GM18519 (cell line): ENCODE measurements at regions not wholly inside any gene's neighbourhood (a gene's known extent, or its start where the extent isn't known, plus 50 kb on each side); places are given as distances from the start of the nearest gene placed in this dataset.

Experiments used
- ATAC-seq: cut with Tn5 transposase; IDR thresholded peaks from one replicate; pipeline ENCODE4 v1.9.1; 2021; ENCODE audit warnings: mild to moderate bottlenecking, moderate library complexity; ENCODE audit not compliant: unreplicated experiment, low FRiP score

DNA sequence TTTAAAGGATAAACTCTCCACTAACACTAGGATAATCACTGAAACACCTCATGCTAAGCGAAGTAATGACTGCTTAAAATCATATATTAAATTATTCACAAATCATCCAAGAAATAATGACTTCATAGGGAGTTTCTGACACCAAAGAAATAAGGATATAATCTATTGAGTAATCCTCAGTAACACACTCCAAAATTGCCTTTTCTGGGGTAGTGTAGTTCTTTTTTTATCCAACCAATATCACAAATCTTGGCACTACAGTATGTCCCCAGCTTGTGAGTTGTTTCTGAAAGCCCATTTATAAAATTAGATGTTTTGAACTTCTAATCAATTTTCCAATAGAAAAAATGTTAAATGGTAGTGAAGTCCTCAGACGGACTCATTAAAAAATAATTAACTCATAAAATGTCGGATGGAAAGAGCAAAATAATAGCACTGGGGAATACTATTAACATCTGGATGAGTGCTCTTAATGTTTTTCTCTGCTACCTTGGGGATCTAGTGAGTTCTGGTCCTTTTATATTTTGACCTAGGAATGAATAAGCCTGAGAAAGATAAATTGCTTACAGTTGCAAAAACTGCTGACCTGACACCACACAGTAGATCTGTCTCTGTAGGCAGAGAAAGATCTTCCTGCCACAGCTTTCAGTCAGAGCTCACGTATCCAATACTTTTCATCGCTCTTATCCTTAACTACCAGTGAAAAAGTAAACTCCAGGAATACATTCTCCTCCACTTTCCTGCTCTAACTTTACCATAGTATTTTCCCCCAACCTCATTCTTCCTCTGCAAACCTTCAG, 618.5 kb upstream of the ANKRD30A start:
- no peak for ATAC-seq

- no peak for ATAC-seq
Observed at GRCh38 chr10:36506261-36506660, 619.1 kb upstream of the ANKRD30A start.

GRCh38 chr10:36504758-36505157, 620.6 kb upstream of the ANKRD30A start:
- no peak for ATAC-seq

DNA sequence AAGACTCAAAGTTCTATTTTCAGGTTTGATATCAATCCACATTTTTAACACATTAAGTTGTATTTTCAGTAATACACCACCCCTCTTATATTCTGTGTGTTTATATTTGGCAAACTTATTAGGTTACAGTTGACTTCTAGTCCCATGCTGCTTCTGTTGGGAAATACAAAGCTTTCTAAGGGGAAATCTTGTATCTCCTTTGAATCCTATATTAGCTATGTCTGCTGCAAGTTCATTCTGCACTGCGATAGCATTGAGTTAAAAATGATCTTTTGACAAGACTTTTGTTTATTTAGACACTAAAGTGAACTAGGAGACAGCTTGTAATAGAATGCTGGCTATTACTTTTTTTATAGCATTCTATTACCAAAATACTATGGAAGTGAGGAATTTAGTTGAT, 625.1 kb upstream of the ANKRD30A start:
- ATAC-seq: no peak

- no peak for ATAC-seq
Observed at GRCh38 chr10:36499693-36500092, 625.7 kb upstream of the ANKRD30A start.

DNA sequence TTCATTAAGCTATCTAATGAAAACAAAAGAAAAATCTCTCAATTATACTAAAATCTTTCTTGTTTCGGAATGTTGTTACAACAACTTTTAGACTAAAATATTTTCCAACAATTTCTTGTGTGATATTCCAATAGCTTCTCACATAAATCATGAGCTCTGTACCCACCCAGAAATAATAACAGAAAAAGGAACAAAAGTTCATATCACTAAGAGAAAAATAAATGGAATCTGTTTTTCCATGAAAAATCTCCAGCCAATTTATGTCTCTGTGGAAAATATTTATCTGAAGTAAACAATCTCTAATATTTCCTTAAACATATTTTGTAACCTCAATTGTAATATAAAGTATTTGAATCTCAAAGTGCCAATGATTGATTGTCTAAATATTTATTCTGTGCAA, 628.6 kb upstream of the ANKRD30A start:
- ATAC-seq: no peak

- ATAC-seq: no peak
Observed at GRCh38 chr10:36494371-36494770, 631.0 kb upstream of the ANKRD30A start.

DNA sequence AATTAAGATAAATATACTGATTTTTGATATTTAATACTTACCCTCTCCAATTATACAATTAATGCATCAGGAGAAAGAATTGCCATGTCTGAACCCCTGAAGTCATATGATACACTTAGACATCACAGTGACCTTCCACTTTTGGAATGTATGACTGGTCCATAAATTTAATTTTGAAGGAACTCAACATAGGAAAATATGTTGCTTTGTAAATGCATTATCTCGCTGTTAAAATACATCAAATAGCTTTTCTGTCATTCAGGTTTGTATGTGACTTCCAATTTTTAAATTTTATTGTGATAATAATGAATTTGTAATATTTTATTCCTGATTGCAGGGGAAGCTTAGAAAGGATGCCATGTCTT, 631.9 kb upstream of the ANKRD30A start:
- ATAC-seq: no peak

- no peak for ATAC-seq
Observed at GRCh38 chr10:36492590-36493515, 632.5 kb upstream of the ANKRD30A start.

DNA sequence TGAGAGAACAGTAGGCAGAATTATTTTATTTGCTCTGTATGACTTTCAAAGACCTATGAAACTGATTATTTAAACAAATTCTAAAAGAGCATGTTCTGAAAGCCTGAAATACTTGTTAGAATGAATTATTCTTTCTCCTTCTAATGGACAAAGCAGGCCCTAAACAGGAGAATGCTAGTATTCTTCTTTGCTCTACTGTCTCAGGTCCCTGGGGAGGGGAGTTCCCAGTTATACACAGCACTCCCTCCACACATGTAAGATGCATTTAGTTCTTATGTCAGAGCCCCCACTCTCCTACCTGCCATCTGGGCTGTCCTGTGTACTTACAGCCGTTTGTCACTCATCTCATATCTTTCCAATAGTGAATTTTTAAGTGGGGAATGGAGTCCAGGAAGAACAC, 633.5 kb upstream of the ANKRD30A start:
- ATAC-seq: no peak

DNA sequence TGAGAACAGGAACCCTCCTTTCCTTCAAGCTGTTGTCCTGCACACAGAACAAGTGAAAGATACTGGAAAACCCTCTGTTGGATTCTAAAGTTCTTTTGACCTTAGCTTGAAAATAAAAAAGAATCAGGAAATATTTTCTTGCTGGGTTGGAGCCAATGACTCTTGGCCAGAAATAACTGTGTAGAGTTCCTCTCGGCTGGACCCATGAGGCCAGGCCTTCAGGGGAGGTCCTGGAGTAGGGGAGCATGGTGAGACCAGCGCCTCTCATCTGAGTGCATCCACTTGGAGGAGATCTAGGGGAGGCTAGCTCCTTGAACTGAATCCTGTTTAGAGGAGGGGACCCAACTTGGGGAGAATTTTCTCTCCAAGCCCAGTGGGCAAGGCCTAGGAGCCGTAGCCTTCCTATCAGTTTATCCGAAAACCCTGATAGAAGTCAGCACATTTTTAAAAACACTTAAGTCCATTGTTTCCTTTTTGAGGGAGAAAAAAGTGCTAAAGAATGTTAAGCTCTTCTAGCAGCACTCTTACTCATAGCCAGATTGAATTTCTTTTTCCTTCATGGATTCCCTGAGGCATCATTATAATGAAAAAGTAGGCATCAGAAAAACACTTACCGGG, 635.7 kb upstream of the ANKRD30A start:
- ATAC-seq: no peak

DNA sequence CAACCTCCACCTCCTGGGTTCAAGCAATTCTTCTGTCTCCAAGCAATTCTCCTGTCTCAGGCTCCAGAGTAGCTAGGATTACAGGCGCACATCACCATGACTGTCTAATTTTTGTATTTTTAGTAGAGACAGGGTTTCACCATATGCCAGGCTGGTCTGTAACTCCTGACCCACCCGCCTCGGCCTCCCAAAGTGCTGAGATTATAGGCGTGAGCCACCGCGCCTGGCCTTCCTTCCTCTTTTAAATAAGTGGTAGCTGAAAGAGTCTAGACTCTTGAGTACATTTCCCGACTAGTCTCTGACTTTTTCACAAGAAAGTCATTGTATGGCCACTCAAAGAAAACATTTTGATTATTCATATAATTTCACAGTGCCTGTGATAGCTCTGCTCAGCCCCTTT, 636.2 kb upstream of the ANKRD30A start:
- no peak for ATAC-seq

DNA sequence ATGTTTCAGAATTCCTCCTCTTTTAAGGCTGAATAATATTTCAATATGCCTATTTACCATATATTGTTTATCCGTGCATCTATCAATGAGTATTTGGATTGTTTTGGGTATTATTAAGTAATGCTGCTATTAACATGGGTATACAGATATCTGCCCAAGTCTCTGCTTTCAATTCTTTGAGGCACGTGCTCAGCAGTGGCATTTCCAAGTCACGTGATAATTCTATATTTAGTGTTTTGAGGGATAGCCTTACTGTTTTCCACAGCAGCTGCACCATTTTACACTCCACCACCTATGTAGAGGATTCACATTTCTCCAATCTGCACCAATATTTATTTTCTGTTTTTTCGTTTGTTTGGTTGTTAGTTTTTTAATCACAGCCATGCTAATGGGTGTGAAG, 636.8 kb upstream of the ANKRD30A start:
- ATAC-seq: no peak

DNA sequence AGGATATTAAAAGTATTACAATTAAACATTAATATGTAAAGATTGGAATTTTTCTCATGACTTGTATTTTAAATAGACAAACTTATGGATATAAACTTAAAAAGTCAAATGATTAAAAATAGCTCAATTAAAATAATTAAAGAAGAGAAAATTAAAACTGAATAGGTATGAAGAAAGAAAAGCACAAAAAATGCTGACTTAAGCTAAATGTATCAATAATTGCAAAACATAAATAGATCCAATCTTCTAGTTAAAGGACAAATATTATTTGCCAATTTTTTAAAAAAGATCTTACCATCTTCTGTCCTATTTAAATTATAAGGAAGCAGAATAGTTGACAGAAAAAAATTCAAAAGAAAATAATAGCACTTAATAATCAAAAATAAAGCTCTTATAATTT, 646.3 kb upstream of the ANKRD30A start:
- ATAC-seq: no peak

DNA sequence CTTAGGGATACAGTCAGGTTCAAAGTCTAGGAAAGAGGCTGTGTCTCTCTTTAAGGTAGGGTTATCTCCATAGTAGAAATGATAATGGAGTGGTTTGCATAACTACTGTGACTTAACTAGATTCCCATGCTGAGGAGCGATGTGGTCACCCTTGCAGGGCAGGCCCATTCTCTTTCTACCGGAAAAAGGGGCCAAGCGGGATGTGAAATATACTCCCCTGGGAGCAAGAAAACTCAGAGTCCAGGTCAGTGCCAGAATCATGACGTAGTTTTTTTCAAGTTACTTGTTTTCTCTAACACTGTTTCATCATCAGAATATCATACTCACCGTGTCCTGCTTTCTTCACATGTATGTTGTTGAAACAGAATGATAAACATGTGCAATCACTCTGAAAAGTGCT, 649.0 kb upstream of the ANKRD30A start:
- ATAC-seq: no peak

DNA sequence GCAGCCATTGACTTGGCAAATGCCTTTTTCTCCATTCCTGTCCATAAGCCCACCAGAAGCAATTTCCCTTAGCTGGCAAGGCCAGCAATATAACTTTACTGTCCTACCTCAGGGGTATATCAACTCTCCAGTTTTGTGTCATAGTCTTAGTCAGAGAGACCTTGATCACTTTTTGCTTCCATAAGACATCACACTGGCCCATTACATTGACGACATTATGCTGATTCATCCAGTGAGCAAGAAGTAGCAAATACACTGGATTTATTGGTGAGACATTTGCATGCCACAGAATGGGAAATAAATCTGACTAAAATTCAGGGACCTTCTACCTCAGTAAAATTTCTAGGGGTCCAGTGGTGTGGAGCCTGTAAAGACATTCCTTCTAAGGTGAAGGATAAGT, 649.7 kb upstream of the ANKRD30A start:
- no peak for ATAC-seq

GRCh38 chr10:36474456-36474855, 650.9 kb upstream of the ANKRD30A start:
- ATAC-seq: no peak

GRCh38 chr10:36473122-36473521, 652.3 kb upstream of the ANKRD30A start:
- ATAC-seq: no peak

GRCh38 chr10:36469585-36469984, 655.8 kb upstream of the ANKRD30A start:
- no peak for ATAC-seq

- no peak for ATAC-seq
Observed at GRCh38 chr10:36468620-36469019, 656.8 kb upstream of the ANKRD30A start.

DNA sequence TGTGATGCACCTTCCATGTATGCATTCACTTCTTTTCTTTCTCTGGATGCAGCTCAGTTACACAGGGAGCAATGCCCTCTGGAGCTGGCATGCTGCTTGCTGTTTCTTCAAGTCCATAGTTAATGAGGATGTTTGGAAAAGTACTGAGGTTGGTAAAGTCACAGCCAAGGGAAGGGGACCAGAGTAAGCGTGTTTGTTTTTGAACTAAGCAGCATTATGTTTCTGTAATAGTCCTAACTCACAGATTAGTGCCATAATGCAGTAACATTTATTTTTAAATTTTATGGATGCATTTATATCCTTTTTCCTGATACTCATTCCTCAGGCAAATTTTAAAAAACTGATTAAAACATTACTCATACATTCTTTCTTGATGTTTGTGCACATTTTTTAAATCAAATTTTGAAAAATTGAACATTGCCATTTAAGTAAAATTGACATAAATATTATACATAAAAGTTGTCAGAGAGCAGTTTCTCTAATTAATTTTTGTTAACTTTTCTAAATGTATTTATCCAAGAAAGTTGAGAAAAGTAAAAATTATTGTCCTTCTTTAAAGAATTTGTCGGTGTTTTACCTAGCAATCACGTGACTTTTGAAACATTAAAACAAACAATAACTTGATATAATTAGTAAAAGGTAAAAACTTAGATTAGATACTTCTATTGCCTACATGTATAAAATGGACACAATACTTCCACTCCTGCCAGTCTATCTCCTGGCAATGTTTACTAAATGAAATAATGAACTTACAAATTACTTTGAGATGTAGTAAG, 659.6 kb upstream of the ANKRD30A start:
- no peak for ATAC-seq
